Choroid plexus epithelial cell (primary cell): ENCODE measurements at regions not wholly inside any gene's neighbourhood (a gene's known extent, or its start where the extent isn't known, plus 50 kb on each side); places are given as distances from the start of the nearest gene placed in this dataset.

ENCODE experiments used
- DNase-seq: peaks from one replicate; pipeline ENCODE4 v3.0.0-alpha.2; 2010; ENCODE audit warnings: low read depth
- H3K4me3 ChIP-seq: 2 replicates; pipeline ENCODE4 v1.5.1; 2011; ENCODE audit warnings: low read depth, mild to moderate bottlenecking, control low read depth, low read length, moderate library complexity
- TF ChIP-seq, protein P1 (sequence below): conservative IDR thresholded peaks from 2 replicates; pipeline ENCODE4 v1.5.1; 2011; ENCODE audit warnings: low read depth, mild to moderate bottlenecking, control low read depth, inconsistent platforms, low read length, moderate library complexity

DNA sequence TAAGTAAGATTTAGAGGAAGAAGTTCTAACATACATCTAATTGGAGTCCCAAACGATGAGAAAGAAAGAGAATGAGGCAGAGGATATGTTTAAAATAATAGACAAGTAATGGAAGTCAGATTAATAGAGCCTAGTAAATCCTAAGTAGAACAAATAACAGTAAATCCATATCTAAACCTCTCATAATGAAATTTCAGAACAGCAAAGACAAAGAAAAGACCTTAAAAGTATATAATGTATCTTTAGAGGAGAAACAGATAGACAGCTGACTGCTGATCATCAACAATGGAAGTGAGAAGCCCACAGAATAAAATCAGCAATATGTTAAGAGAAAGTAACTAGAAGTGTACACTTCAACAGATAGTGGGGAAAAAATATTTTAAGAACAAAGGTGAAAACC, 536.2 kb upstream of the ZFHX3 start:
- no peak for DNase-seq
- TF ChIP-seq, protein P1, sequence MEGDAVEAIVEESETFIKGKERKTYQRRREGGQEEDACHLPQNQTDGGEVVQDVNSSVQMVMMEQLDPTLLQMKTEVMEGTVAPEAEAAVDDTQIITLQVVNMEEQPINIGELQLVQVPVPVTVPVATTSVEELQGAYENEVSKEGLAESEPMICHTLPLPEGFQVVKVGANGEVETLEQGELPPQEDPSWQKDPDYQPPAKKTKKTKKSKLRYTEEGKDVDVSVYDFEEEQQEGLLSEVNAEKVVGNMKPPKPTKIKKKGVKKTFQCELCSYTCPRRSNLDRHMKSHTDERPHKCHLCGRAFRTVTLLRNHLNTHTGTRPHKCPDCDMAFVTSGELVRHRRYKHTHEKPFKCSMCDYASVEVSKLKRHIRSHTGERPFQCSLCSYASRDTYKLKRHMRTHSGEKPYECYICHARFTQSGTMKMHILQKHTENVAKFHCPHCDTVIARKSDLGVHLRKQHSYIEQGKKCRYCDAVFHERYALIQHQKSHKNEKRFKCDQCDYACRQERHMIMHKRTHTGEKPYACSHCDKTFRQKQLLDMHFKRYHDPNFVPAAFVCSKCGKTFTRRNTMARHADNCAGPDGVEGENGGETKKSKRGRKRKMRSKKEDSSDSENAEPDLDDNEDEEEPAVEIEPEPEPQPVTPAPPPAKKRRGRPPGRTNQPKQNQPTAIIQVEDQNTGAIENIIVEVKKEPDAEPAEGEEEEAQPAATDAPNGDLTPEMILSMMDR, result no peak

DNA sequence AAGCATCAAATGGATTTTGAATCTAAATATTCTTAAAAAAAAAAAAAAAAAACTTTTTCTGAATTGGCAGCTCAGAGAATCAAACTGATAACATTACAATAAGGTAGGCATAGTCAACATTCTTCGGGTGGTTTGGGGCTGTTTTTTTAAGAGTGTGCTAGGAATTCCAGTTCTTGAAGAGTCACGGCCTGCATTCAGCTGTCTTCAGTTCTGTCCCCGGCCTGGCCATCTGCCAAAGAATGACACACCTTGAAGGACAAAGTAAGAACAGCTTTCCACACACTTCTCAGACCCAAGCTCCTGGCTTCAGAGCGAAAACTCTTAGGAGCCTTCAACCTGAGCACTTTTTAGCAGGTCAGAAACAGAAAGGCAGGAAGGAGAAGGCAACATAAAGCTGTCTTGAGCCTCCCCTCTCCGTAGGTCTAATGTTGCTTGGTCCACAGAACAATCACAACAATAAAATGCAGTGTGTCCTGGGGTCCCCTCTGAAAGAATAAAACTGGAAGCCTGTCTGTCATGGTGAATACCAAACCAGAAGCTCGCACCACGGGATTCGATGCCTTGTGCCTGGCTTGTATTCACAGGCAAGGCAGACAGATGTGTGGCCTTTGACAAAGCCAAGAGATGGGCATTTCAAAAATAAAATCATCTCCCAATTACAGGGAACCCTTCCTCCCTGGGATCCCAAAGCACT, 524.4 kb upstream of the ZFHX3 start:
- TF ChIP-seq, protein P1, result no peak
- DNase-seq, result no peak
- H3K4me3 ChIP-seq, result no peak overlapping the region

More for the DNA sequence above, 536.2 kb upstream of the ZFHX3 start:
- H3K4me3 ChIP-seq, result no peak overlapping the region

DNA sequence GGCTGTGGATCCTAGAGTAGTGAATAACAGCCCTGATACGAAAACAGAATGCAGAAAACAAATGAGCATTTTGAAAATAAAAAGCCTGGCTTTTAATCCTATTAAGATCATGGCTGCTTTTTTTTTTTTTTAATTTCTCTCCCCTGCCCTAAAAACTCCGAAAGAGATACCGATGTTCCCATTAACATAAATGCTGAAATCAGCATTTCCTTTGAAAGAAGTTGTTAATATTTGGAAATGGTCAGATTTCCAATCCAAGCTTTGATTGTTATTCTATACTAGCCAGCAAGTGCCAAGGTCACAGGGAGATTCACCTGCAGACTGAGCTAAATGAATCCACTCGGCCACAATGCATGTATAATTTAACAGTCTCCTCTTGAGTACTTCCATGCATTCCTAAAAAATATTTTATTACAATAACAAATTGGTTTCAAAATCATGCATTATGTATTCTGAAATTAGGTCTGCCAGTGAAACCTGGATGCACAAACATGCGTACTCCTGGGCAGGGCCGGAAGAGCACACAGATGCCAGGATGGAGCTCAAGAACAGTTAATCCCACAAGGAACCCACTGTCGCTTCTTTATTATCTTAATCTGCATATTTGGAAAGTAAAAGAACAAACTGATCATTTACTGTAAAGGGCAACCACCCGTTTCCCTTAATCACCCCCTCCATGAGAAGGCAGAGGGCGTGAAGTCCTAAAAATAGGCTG, 521.5 kb upstream of the ZFHX3 start:
- H3K4me3 ChIP-seq, result no peak overlapping the region
- TF ChIP-seq, protein P1, result no peak
- no peak for DNase-seq

DNA sequence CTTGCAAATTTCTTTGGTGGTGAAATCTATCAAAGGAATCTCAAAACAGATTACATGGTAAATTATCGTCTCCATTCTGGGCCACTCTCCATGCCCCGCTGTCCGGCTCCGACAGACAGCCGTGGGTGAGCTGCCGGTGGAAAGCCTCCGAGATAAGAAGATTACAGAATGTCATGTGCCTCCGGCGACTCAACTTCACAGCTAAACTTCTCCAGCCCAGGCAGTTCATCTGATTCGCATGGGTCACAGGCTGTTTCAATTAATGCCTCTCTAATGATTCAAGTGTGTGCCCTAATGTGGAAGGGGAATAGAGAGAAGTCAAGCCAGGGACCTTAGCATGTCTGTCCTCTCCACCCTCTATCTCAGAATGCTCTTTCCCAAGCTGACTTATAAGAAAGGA, 520.8 kb upstream of the ZFHX3 start:
- no peak for DNase-seq
- H3K4me3 ChIP-seq, result no peak overlapping the region
- TF ChIP-seq, protein P1, result no peak

DNA sequence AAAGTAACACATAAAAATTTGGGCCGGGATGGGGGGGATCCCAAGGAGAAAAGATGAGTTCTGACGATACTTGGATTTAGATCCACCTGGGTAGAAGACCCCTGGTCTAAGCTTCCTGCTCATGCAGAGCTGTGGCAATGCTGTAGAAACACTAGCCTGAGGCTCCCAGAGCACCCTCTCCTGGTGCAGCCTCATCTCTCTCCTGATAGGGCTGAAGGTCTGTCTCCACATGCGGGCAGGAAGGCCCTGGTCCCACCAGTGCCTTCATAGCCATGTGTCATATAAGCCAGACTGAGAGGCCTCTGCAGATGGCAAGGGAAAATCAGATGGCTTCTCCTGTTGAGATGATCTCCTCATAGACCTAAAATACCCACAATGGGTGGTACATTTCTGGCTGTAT, 518.0 kb upstream of the ZFHX3 start:
- no peak for DNase-seq
- TF ChIP-seq, protein P1, result no peak
- H3K4me3 ChIP-seq, result no peak overlapping the region

DNA sequence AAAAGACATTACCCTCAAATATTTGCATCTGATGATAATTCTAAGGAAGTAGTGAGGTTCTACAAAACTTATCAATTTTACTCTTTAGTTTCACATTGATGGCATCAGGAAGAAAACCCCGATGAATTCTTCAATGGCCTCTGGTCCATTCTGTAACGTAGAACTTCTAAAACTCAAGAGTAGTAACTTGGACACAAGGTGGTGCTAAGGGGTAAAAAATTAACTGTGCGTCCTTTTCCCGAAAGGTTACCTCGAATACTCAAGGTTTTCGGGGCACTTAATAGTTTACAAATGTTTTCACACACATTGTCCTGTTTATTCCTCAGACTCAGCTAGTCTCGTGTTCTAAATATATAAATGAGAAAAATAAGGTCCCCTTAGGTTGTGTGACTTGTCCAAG, 517.3 kb upstream of the ZFHX3 start:
- TF ChIP-seq, protein P1, result peak; percentile 11
- H3K4me3 ChIP-seq, result no peak overlapping the region
- DNase-seq, result peak; percentile 1

DNA sequence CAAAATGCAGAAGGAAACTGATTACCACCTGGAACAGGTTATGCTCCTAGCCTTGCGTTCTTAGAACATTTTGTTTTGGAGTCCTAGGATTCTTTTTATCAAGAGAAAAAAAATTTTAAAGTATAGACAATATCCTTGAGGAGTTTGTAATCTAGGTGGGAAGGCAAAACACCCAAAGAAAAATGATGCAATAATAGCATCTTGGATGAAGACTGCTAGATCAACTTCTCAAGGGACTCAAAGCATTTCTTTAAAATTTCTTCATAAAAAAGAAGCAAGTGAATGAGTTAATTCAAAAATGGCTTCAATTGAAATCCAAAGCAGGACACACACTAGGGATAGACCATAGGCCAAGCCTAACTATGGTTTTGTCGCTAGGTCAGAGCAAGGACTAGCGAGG, 515.8 kb upstream of the ZFHX3 start:
- H3K4me3 ChIP-seq, result no peak overlapping the region
- TF ChIP-seq, protein P1, result no peak
- no peak for DNase-seq
